Astrocyte of the spinal cord (primary cell): ENCODE measurements at regions not wholly inside any gene's neighbourhood (a gene's known extent, or its start where the extent isn't known, plus 50 kb on each side); places are given as distances from the start of the nearest gene placed in this dataset.
A peak's percentile ranks its signal among the peaks of the same experiment; 100 is the strongest.
"Not testable (repeated sequence)": the region's sequence is repeated elsewhere in the genome, so short reads cannot be mapped to it uniquely, and the experiment has no call there.

ENCODE experiments used
- DNase-seq: peaks from one replicate; pipeline ENCODE4 v3.0.0; 2011; ENCODE audit warnings: low read depth, low spot score
- H3K4me3 ChIP-seq: 2 replicates; pipeline ENCODE4 v1.5.1; 2011; ENCODE audit warnings: low read depth, mild to moderate bottlenecking, low read length, moderate library complexity
- CTCF ChIP-seq: IDR thresholded peaks from 2 replicates; pipeline ENCODE4 v1.5.1; 2012; ENCODE audit warnings: low read depth, mild to moderate bottlenecking, low read length, inconsistent platforms
- in situ Hi-C: cut with HindIII; loops from 2 replicates; pipeline ENCODE4 v1.10.0; 2017; ENCODE audit warnings: low sequenced_read_pairs

- H3K4me3 ChIP-seq: no peak overlapping the region
- TF ChIP-seq CTCF: peak; percentile 6
- DNase-seq: no peak
- in situ Hi-C loops: no loop called here
These were observed 1643.5 kb downstream of the TP53TG3F start for GRCh38 chr16:35102780-35103403.

DNA sequence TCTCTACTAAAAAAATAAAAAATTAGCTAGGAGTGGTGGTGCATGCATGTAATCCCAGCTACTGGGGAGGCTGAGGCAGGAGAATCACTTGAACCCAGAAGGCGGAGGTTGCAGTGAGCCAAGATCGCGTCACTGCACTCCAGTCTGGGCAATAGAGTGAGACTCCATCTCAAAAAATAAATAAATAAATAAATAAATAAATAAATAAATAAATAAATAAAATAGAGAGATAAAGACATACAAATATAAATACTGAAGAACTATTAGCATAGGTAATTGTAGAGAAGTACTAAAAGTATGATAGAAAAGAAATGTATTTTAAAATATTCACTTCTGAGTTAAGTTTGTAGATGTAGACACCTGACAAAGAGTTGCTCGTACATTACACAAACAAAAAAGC is 1652.4 kb downstream of the TP53TG3F start:
- in situ Hi-C loops, H3K4me3 ChIP-seq, DNase-seq: not testable (repeated sequence)

GRCh38 chr16:35131429-35131828 is 1672.0 kb downstream of the TP53TG3F start:
- no peak overlapping the region for H3K4me3 ChIP-seq
- DNase-seq: no peak
- in situ Hi-C loops: no loop called here
- no peak for TF ChIP-seq CTCF

- DNase-seq: no peak
- in situ Hi-C loops: no loop called here
- TF ChIP-seq CTCF: no peak
- H3K4me3 ChIP-seq: no peak overlapping the region
These were observed 1675.1 kb downstream of the TP53TG3F start for GRCh38 chr16:35134471-35134870.

DNA sequence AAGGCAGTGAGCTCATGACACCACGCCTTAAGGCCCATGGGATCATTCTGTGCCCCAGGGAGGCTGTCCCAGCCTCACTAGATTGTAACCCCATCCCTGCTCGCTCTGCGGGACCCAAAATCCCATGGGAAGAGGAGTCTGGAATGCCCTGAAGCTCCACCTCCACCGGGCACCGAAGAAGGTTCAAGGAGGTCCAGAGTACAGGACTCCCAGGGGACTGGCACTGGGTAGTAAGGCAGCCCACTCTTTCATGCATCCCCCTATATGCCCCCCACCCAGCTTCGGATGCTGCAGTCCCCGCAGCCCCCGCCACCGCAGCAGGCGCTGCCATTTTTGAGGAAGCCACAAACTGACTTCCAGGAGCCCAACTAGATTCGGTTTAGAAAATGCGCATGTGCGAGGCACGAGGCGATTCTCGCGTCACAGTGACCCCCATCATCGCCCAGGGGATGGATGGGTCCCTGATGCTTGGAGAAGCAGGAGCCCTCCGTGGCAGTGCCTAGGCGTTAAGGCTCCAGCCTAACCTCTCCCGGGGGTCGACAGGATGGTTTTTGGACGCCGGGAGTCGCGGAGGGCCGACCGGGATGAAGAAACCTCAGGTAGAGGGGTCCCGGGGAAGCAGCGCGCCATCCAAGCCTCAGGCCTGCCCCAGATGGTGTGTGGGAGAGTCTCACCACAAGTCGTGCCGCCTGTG is 1681.0 kb downstream of the TP53TG3F start:
- no peak for DNase-seq
- TF ChIP-seq CTCF: no peak
- no peak overlapping the region for H3K4me3 ChIP-seq
- in situ Hi-C loops: no loop called here

DNA sequence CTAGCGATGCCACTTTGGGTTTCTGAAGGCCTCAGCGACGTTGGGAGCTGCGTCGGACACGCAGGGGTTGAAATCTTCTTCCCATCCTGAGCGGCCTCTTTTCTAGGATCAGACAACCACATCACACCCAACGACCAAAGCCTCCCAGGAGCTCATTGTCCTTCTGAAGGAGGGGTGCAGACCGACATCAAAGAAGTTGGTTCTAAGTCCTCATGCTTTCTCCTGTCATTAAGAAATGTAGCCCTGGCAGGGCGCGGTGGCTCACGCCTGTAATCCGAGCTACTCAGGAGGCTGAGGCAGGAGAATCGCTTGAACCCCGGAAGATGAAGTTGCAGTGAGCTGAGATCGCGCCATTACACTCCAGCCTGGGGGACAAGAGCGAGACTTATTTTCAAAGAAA is 1681.9 kb downstream of the TP53TG3F start:
- no peak for DNase-seq
- TF ChIP-seq CTCF: no peak
- in situ Hi-C loops: no loop called here
- no peak overlapping the region for H3K4me3 ChIP-seq

DNA sequence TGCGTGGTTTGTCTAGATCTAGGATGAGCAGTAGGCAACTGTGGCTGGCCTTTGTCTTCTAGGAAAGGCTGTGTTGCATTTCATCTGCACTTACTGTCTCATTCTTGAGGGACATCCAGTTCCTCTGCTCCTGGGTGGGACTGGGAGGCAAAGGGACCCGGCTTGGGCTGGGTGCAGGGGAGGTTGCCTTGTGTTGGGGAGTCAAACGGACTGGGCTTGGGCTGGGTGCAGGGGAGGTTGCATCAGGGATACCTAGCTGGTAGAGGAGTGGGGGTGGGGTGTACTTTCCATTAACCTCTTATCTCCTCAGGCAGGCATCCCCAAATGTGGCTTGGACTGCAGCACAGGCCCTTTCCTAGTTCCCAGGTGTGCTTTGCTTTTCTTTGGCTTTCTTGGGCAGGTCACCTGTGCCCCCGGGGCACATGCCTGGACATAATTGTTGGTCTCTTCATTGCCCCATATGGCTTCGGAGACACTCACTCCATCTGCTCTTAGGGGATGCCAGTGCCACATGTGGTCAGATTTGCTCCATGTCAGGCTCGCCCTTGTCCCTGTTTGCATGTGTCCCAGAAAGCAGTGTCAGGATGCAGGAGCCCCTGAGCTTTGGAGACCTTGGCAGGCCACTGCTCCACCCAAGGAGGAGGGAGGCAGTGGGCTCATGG is 1682.9 kb downstream of the TP53TG3F start:
- DNase-seq: no peak
- TF ChIP-seq CTCF: no peak
- in situ Hi-C loops: no loop called here
- no peak overlapping the region for H3K4me3 ChIP-seq
